ES-I3 (cell line): ENCODE measurements at regions not wholly inside any gene's neighbourhood (a gene's known extent, or its start where the extent isn't known, plus 50 kb on each side); places are given as distances from the start of the nearest gene placed in this dataset.

Source experiments
- H3K36me3 ChIP-seq: 2 replicates; pipeline ENCODE4 v1.6.1; 2013; ENCODE audit warnings: mild to moderate bottlenecking, low read length, control low read depth, moderate library complexity; ENCODE audit not compliant: insufficient read depth
- H3K4me1 ChIP-seq: 2 replicates; pipeline ENCODE4 v1.6.1; 2013; ENCODE audit warnings: mild to moderate bottlenecking, control low read depth, low read length; ENCODE audit not compliant: insufficient read depth
- H3K9ac ChIP-seq: 2 replicates; pipeline ENCODE4 v1.6.1; 2013; ENCODE audit warnings: low read depth, mild to moderate bottlenecking, low read length, moderate library complexity
- H3K9me3 ChIP-seq: 2 replicates; pipeline ENCODE4 v1.6.1; 2013; ENCODE audit warnings: mild to moderate bottlenecking, low read length, moderate library complexity; ENCODE audit not compliant: control insufficient read depth, insufficient read depth

GRCh38 chr13:37270226-37271001 is 164.9 kb upstream of the CSNK1A1L start:
- Histone ChIP-seq H3K36me3 (no peaks in the 10 kb centered on the region), H3K4me1 (no peaks in the 10 kb centered on the region), H3K9me3 (no peaks in the 10 kb centered on the region), H3K9ac (no peak overlapping the region)

- Histone ChIP-seq H3K9ac (no peak overlapping the region), H3K36me3 (no peaks in the 10 kb centered on the region), H3K9me3 (peaks cover 2% of the 10 kb centered on the region; the same call in 1 of the 2 replicates), H3K4me1 (no peaks in the 10 kb centered on the region)
Observed at GRCh38 chr13:37263871-37264270, 158.4 kb upstream of the CSNK1A1L start.

GRCh38 chr13:37257706-37258105 is 152.2 kb upstream of the CSNK1A1L start:
- H3K9me3 ChIP-seq, result peaks cover 5% of the 10 kb centered on the region; the same call in 1 of the 2 replicates
- H3K4me1 ChIP-seq, result no peaks in the 10 kb centered on the region
- H3K36me3 ChIP-seq, result no peaks in the 10 kb centered on the region
- H3K9ac ChIP-seq, result no peak overlapping the region

- Histone ChIP-seq H3K36me3 (no peaks in the 10 kb centered on the region), H3K4me1 (no peaks in the 10 kb centered on the region), H3K9ac (no peak overlapping the region), H3K9me3 (peaks cover 5% of the 10 kb centered on the region; the same call in 1 of the 2 replicates)
Observed at GRCh38 chr13:37257051-37257450, 151.6 kb upstream of the CSNK1A1L start.

GRCh38 chr13:37241786-37242185 is 136.3 kb upstream of the CSNK1A1L start:
- Histone ChIP-seq H3K4me1 (no peaks in the 10 kb centered on the region), H3K36me3 (no peaks in the 10 kb centered on the region), H3K9ac (no peak overlapping the region), H3K9me3 (peaks cover 2% of the 10 kb centered on the region)

- Histone ChIP-seq H3K9me3 (no peaks in the 10 kb centered on the region), H3K4me1 (no peaks in the 10 kb centered on the region), H3K36me3 (no peaks in the 10 kb centered on the region), H3K9ac (no peak overlapping the region)
Observed at GRCh38 chr13:37230346-37230745, 124.9 kb upstream of the CSNK1A1L start.

GRCh38 chr13:37229931-37230330 is 124.5 kb upstream of the CSNK1A1L start:
- Histone ChIP-seq H3K36me3 (no peaks in the 10 kb centered on the region), H3K9me3 (no peaks in the 10 kb centered on the region), H3K9ac (no peak overlapping the region), H3K4me1 (no peaks in the 10 kb centered on the region)

GRCh38 chr13:37226971-37227370 is 121.5 kb upstream of the CSNK1A1L start:
- no peaks in the 10 kb centered on the region for H3K9me3 ChIP-seq
- no peak overlapping the region for H3K9ac ChIP-seq
- H3K36me3 ChIP-seq, result no peaks in the 10 kb centered on the region
- no peaks in the 10 kb centered on the region for H3K4me1 ChIP-seq

- Histone ChIP-seq H3K4me1 (no peaks in the 10 kb centered on the region), H3K9me3 (no peaks in the 10 kb centered on the region), H3K9ac (no peak overlapping the region), H3K36me3 (no peaks in the 10 kb centered on the region)
Observed at GRCh38 chr13:37225414-37226070, 120.1 kb upstream of the CSNK1A1L start.

- no peaks in the 10 kb centered on the region for H3K9me3 ChIP-seq
- H3K36me3 ChIP-seq, result no peaks in the 10 kb centered on the region
- no peak overlapping the region for H3K9ac ChIP-seq
Observed at GRCh38 chr13:37216331-37216730, 110.9 kb upstream of the CSNK1A1L start.

GRCh38 chr13:37212826-37213225 is 107.4 kb upstream of the CSNK1A1L start:
- Histone ChIP-seq H3K4me1 (no peaks in the 10 kb centered on the region), H3K9ac (no peak overlapping the region), H3K9me3 (no peaks in the 10 kb centered on the region), H3K36me3 (no peaks in the 10 kb centered on the region)

More at GRCh38 chr13:37216331-37216730, 110.9 kb upstream of the CSNK1A1L start:
- H3K4me1 ChIP-seq, result no peaks in the 10 kb centered on the region

GRCh38 chr13:37211487-37211886 is 106.0 kb upstream of the CSNK1A1L start:
- no peaks in the 10 kb centered on the region for H3K4me1 ChIP-seq
- H3K36me3 ChIP-seq, result no peaks in the 10 kb centered on the region
- no peaks in the 10 kb centered on the region for H3K9me3 ChIP-seq
- H3K9ac ChIP-seq, result no peak overlapping the region

- Histone ChIP-seq H3K9ac (no peak overlapping the region), H3K9me3 (no peaks in the 10 kb centered on the region), H3K36me3 (no peaks in the 10 kb centered on the region), H3K4me1 (no peaks in the 10 kb centered on the region)
Observed at GRCh38 chr13:37209621-37210580, 104.4 kb upstream of the CSNK1A1L start.

- Histone ChIP-seq H3K9me3 (no peaks in the 10 kb centered on the region), H3K4me1 (no peaks in the 10 kb centered on the region), H3K9ac (no peak overlapping the region), H3K36me3 (no peaks in the 10 kb centered on the region)
Observed at GRCh38 chr13:37207691-37208451, 102.4 kb upstream of the CSNK1A1L start.
